GM18505 (cell line): ENCODE measurements at regions not wholly inside any gene's neighbourhood (a gene's known extent, or its start where the extent isn't known, plus 50 kb on each side); places are given as distances from the start of the nearest gene placed in this dataset.
"Not testable (repeated sequence)": the region's sequence is repeated elsewhere in the genome, so short reads cannot be mapped to it uniquely, and the experiment has no call there.

ENCODE experiments used
- ATAC-seq: cut with Tn5 transposase; IDR thresholded peaks from one replicate; pipeline ENCODE4 v1.9.1; 2021; ENCODE audit not compliant: unreplicated experiment
- POLR2A ChIP-seq: IDR thresholded peaks from 4 replicates; pipeline ENCODE4 v1.6.1; 2011; ENCODE audit warnings: borderline replicate concordance; ENCODE audit not compliant: insufficient read depth, insufficient read length; ENCODE audit errors: extremely low read depth

DNA sequence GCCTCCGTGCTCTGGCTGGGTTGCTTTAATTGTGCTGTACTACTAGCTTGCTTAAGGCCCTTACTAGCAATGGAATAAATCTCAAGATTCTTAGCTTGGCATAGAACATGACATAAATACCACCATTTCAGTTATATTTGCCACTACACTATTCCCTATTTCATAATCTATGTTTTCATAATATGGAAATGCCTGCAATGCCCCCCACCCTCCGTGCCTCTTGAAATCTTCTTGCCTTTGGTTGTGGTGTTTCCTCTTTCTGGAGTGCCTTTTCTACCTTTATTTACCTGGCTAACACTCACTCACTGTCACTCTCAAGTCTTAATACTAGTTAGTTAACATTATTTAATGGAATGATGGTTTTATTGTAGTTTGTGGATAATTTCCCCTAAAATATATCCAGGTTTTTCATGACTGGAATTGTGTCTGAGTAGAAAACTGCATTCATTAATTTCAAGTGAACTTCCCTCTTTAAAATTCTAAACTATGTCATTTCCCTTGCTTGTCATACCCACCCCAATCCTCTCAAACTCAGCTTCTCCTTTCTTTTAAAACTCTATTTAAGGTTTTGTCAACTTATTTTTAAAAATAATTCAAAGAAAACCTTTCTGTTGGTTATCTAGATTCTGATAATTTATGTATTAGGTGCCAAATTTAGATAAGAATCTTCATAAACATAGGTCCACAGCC lies 521.7 kb upstream of the DAB2 start:
- TF ChIP-seq POLR2A: no peak

GRCh38 chr5:39945870-39946269 lies 521.1 kb upstream of the DAB2 start:
- no peak for TF ChIP-seq POLR2A
- ATAC-seq: no peak

More for the DNA sequence above, 521.7 kb upstream of the DAB2 start:
- no peak for ATAC-seq

- TF ChIP-seq POLR2A: no peak
- no peak for ATAC-seq
Measured at GRCh38 chr5:39943811-39944210, 519.0 kb upstream of the DAB2 start.

GRCh38 chr5:39942606-39943005 lies 517.8 kb upstream of the DAB2 start:
- TF ChIP-seq POLR2A: no peak
- no peak for ATAC-seq

DNA sequence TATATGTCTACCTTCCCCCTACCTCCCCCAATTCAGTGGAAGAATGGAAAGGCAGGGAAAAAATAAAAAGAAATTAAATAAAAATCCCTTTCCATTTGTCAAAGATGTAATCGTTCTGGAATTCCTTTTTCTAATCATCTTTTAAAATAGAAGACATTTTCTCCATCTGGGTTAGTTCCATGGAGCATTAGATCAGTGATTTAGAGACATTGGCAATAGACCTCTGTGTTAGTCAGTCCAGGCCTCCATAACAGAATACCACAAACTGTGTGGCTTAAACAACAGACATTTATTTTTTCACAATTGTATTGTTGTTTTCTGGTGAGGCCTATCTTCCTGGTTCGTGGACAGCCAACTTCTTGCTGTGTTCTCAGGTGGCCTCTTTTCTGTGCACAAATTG lies 516.6 kb upstream of the DAB2 start:
- ATAC-seq: no peak
- TF ChIP-seq POLR2A: no peak

DNA sequence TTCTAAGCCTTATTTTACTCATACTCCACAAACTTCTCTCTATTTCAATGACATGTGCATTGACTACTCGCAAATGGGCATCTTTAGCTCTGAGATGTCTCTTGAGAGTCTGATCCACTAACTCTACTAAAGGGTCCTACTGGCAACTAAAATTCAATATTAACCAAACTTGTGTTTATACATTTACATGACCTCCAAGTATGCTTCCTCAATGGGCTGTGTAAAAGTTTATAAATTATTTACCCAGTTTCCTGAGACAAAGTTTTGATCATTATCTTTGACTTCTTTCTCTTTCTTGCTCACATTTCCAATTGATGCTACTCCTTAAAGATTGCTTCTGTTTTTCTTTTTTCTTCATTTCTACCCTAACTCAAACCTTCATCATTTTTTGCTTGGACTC lies 510.1 kb upstream of the DAB2 start:
- ATAC-seq: no peak
- TF ChIP-seq POLR2A: no peak

- no peak for TF ChIP-seq POLR2A
- no peak for ATAC-seq
Measured at GRCh38 chr5:39933061-39933460, 508.3 kb upstream of the DAB2 start.

- TF ChIP-seq POLR2A: no peak
- ATAC-seq: no peak
Measured at GRCh38 chr5:39928709-39929108, 503.9 kb upstream of the DAB2 start.

DNA sequence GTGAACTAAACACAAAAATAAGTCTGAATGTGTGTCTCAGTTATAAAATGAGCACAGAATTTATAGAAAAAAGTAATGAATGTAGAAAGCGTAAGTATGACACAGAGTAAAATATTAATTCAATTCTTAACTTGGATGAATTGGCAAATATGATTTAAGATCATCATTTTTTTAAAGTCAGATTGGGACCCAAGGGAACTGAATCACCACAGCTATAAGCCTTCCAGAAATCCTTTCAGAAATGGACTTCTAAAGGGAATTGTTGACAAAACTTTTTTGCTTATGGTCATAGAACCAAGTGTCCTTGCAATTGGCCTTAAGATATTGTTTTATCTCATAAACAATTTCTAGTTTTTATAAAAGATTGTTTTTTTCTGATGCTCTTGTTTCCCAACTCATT lies 495.1 kb upstream of the DAB2 start:
- TF ChIP-seq POLR2A: no peak
- ATAC-seq: no peak

DNA sequence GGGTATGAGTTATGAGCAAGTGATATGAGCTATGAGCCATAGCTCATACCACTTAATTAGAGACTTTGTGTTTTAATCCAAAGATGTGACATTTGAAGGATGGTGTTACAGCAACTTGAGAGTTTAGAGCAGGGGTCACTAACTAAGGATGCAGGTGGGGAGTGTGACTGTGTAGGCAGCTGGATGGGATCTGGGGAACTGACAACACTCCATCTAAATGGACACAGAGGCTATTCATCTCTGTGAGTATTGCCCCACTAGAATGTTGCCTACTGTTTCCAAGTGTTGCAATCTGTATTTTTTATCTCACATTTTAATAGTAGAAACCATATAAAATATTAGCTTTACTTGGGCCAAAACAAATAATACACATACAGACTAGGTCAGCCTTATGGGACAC lies 488.1 kb upstream of the DAB2 start:
- TF ChIP-seq POLR2A: no peak
- no peak for ATAC-seq

- not testable (repeated sequence) for ATAC-seq
Measured at GRCh38 chr5:39907267-39907951, 482.6 kb upstream of the DAB2 start.

- no peak for TF ChIP-seq POLR2A
- no peak for ATAC-seq
Measured at GRCh38 chr5:39906146-39906545, 481.4 kb upstream of the DAB2 start.

GRCh38 chr5:39905356-39905755 lies 480.6 kb upstream of the DAB2 start:
- no peak for TF ChIP-seq POLR2A

GRCh38 chr5:39902626-39903025 lies 477.8 kb upstream of the DAB2 start:
- no peak for TF ChIP-seq POLR2A
- ATAC-seq: no peak

More at GRCh38 chr5:39905356-39905755, 480.6 kb upstream of the DAB2 start:
- no peak for ATAC-seq

GRCh38 chr5:39898731-39899130 lies 474.0 kb upstream of the DAB2 start:
- no peak for ATAC-seq

GRCh38 chr5:39896706-39897105 lies 471.9 kb upstream of the DAB2 start:
- no peak for ATAC-seq
- no peak for TF ChIP-seq POLR2A

More at GRCh38 chr5:39898731-39899130, 474.0 kb upstream of the DAB2 start:
- no peak for TF ChIP-seq POLR2A
